IMR-90 (cell line): ENCODE measurements at regions not wholly inside any gene's neighbourhood (a gene's known extent, or its start where the extent isn't known, plus 50 kb on each side); places are given as distances from the start of the nearest gene placed in this dataset.

Experiments used
- ATAC-seq: fragments of 200-7000 bp; cut with Tn5 transposase; 2 replicates; pipeline ENCODE4 v1.9.1; 2020; ENCODE audit warnings: low read depth, mild to moderate bottlenecking, moderate library complexity
- BruUV-seq: library from RNA; stranded (reverse); fragments of 400-500 nt; replicated peaks from 2 replicates; lab custom pipeline; 2021; lab: Mats Ljungman, UMichigan
- CTCF ChIA-PET: fragments of 300-600 bp; formaldehyde crosslinking; extraction: SDS; loops from one replicate; lab custom pipeline; 2021; ENCODE audit warnings: antibody characterized with exemption; lab: Yijun Ruan, JAX
- POLR2A ChIA-PET: fragments of 300-600 bp; sonication (Branson Sonifier 250); formaldehyde crosslinking; loops from one replicate; lab custom pipeline; 2022; ENCODE audit warnings: antibody characterized with exemption; ENCODE audit not compliant: unreplicated experiment; lab: Charles Lee
- DNase-seq: peaks from one replicate; pipeline ENCODE4 v3.0.0; 2013
- H2AFZ ChIP-seq: replicated peaks from 2 replicates; pipeline ENCODE3; 2013; ENCODE audit warnings: low read length, mild to moderate bottlenecking; ENCODE audit not compliant: poor library complexity
- H2AK5ac ChIP-seq: 2 replicates; pipeline ENCODE4 v1.6.1; 2013; ENCODE audit warnings: low read depth, low read length, inconsistent platforms
- H2AK9ac ChIP-seq: replicated peaks from 2 replicates; pipeline ENCODE3; 2013; ENCODE audit warnings: mild to moderate bottlenecking, low read depth, low read length, moderate library complexity; ENCODE audit not compliant: poor library complexity
- H2BK120ac ChIP-seq: 2 replicates; pipeline ENCODE4 v1.6.1; 2013; ENCODE audit warnings: low read depth, low read length, inconsistent platforms
- H2BK15ac ChIP-seq: 3 replicates; pipeline ENCODE4 v1.6.1; 2013; ENCODE audit warnings: low read depth, low read length, inconsistent platforms
- H2BK20ac ChIP-seq: 2 replicates; pipeline ENCODE4 v1.6.1; 2013; ENCODE audit warnings: low read depth, mild to moderate bottlenecking, inconsistent platforms, low read length, moderate library complexity
- H2BK5ac ChIP-seq: 2 replicates; pipeline ENCODE4 v1.6.1; 2013; ENCODE audit warnings: mild to moderate bottlenecking, low read depth, low read length, inconsistent platforms; ENCODE audit not compliant: poor library complexity, severe bottlenecking
- H3K14ac ChIP-seq: replicated peaks from 2 replicates; pipeline ENCODE4 v1.6.1; 2013; ENCODE audit warnings: low read depth, low read length, inconsistent platforms
- H3K18ac ChIP-seq: 2 replicates; pipeline ENCODE4 v1.6.1; 2013; ENCODE audit warnings: low read depth, low read length, control low read depth
- H3K23ac ChIP-seq: 2 replicates; pipeline ENCODE4 v1.6.1; 2013; ENCODE audit warnings: low read depth, low read length, inconsistent platforms
- H3K27ac ChIP-seq: 2 replicates; pipeline ENCODE4 v1.5.1; 2013; ENCODE audit warnings: mild to moderate bottlenecking, control low read depth, low read length; ENCODE audit not compliant: insufficient read depth
- H3K27me3 ChIP-seq: 2 replicates; pipeline ENCODE4 v1.6.1; 2013; ENCODE audit warnings: low read length; ENCODE audit not compliant: control insufficient read depth, insufficient read depth
- H3K36me3 ChIP-seq: 2 replicates; pipeline ENCODE4 v1.6.1; 2013; ENCODE audit warnings: low read length, mixed read lengths; ENCODE audit not compliant: control insufficient read depth, insufficient read depth
- H3K4ac ChIP-seq: 2 replicates; pipeline ENCODE4 v1.6.1; 2013; ENCODE audit warnings: low read depth, low read length, inconsistent platforms
- H3K4me1 ChIP-seq: 2 replicates; pipeline ENCODE4 v1.6.1; 2013; ENCODE audit warnings: low read length, mixed read lengths; ENCODE audit not compliant: control insufficient read depth, insufficient read depth
- H3K4me2 ChIP-seq: 2 replicates; pipeline ENCODE4 v1.6.1; 2013; ENCODE audit warnings: low read depth, mild to moderate bottlenecking, control low read depth, low read length, moderate library complexity
- H3K4me3 ChIP-seq: 2 replicates; pipeline ENCODE4 v1.5.1; 2013; ENCODE audit warnings: low read depth, mild to moderate bottlenecking, control low read depth, low read length, moderate library complexity; ENCODE audit not compliant: insufficient read depth
- H3K56ac ChIP-seq: 2 replicates; pipeline ENCODE4 v1.6.1; 2013; ENCODE audit warnings: low read length, inconsistent platforms; ENCODE audit not compliant: insufficient read depth; ENCODE audit errors: extremely low read depth
- H3K79me1 ChIP-seq, 2 experiments: 2 replicates each; pipeline ENCODE4 v1.6.1; 2013; ENCODE audit warnings: low read length in 2 of 2, inconsistent platforms in 1 of 2, low read depth in 1 of 2
- H3K9ac ChIP-seq: 2 replicates; pipeline ENCODE4 v1.6.1; 2013; ENCODE audit warnings: low read depth, low read length, control low read depth
- H3K9me1 ChIP-seq: 2 replicates; pipeline ENCODE4 v1.6.1; 2013; ENCODE audit warnings: low read length, inconsistent platforms; ENCODE audit not compliant: insufficient read depth
- H3K9me3 ChIP-seq: 2 replicates; pipeline ENCODE4 v1.6.1; 2013; ENCODE audit warnings: low read length; ENCODE audit not compliant: control insufficient read depth, insufficient read depth
- H4K20me1 ChIP-seq: 2 replicates; pipeline ENCODE4 v1.6.1; 2013; ENCODE audit warnings: low read length, inconsistent platforms; ENCODE audit not compliant: insufficient read depth
- H4K5ac ChIP-seq: 2 replicates; pipeline ENCODE4 v1.6.1; 2013; ENCODE audit warnings: mild to moderate bottlenecking, low read depth, low read length, control low read depth
- H4K8ac ChIP-seq, 2 experiments: 2 replicates each; pipeline ENCODE4 v1.6.1; 2013; ENCODE audit warnings: low read depth in 2 of 2, low read length in 2 of 2, control low read depth in 1 of 2, inconsistent platforms in 1 of 2
- H4K91ac ChIP-seq: 2 replicates; pipeline ENCODE4 v1.6.1; 2013; ENCODE audit warnings: low read depth, low read length, inconsistent platforms; ENCODE audit not compliant: insufficient read depth
- BHLHE40 ChIP-seq: fragments of 150-350 bp; IDR thresholded peaks from 2 replicates; pipeline ENCODE4 v1.6.1; 2016; ENCODE audit warnings: mild to moderate bottlenecking, low read depth, low read length
- CHD1 ChIP-seq: IDR thresholded peaks from 2 replicates; pipeline ENCODE4 v1.6.1; 2012; ENCODE audit warnings: low read depth, low read length, improper control_type of control experiment
- MAFK ChIP-seq: IDR thresholded peaks from 2 replicates; pipeline ENCODE4 v1.6.1; 2012; ENCODE audit warnings: low read depth, low read length, improper control_type of control experiment
- MAZ ChIP-seq: IDR thresholded peaks from 2 replicates; pipeline ENCODE4 v1.6.1; 2012; ENCODE audit warnings: low read depth, mild to moderate bottlenecking, low read length, improper control_type of control experiment, moderate library complexity, borderline replicate concordance
- RAD21 ChIP-seq: IDR thresholded peaks from 2 replicates; pipeline ENCODE4 v1.6.1; 2012; ENCODE audit warnings: low read length, improper control_type of control experiment
- RCOR1 ChIP-seq: IDR thresholded peaks from 2 replicates; pipeline ENCODE4 v1.6.1; 2012; ENCODE audit warnings: mild to moderate bottlenecking, low read length, improper control_type of control experiment; ENCODE audit not compliant: insufficient replicate concordance
- dilution Hi-C: fragments of 300-500 bp; cut with HindIII; formaldehyde crosslinking; loops from one replicate; pipeline ENCODE4 v1.14.3; 2018; ENCODE audit warnings: low sequenced_read_pairs; ENCODE audit not compliant: unreplicated experiment
- in situ Hi-C: fragments of 300-500 bp; cut with MboI; formaldehyde crosslinking; loops from 3 replicates; pipeline ENCODE4 v1.14.3; 2019; ENCODE audit warnings: low sequenced_read_pairs, inconsistent platforms, mixed read lengths
- intact Hi-C: fragments of 100-400 bp; cut with micrococcal nuclease; formaldehyde crosslinking; loops from 2 replicates; pipeline ENCODE4 v1.10.0; 2022
- TF ChIP-seq, protein P1 (sequence below): fragments of 150-350 bp; IDR thresholded peaks from 2 replicates; pipeline ENCODE4 v1.6.1; 2017; ENCODE audit warnings: mild to moderate bottlenecking, antibody characterized with exemption, low read length, low read depth
- TF ChIP-seq, protein P2 (sequence below): conservative IDR thresholded peaks from 2 replicates; pipeline ENCODE4 v1.5.1; 2012; ENCODE audit warnings: mild to moderate bottlenecking, low read depth, low read length, improper control_type of control experiment

DNA sequence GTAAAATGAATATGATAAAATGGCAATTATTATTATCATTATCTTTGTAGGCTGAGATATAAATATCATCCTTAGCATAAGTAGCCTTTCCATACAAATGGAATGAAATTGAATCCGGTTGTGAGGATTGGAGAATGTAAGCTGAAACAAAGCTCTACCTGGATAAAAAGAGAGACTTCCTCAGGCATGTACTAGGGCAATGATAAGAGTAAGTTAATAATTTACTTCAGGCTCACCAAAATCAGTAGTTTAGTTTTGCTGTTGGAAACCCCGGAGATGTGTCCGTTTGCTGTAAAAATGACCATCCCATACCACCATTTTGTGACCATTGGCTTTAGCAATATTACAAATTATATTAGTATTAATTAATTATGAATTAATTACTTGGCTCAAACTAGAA lies 96.3 kb downstream of the C12orf75 start (continued):
- TF ChIP-seq CHD1 (no peak), BHLHE40 (no peak), MAZ (no peak), MAFK (no peak)

DNA sequence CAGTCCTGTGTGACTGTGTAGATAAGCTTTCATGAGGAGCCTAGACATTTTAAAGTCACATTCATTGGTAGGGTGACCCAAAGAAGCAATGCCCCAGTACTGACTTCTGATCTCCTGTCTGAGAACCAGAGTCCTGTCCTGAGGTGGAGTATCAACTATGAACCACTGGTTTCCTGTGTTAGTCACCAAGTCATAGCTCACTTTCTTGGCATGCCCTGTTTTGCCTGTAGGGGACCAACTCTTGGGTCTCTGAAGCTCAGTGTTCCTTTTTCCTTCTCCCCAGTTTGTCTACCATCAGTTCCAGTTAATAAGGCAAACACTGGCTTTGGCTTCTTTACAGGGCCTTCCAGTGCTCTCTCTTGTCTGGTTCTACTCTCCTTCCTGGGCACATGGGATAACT lies 97.4 kb downstream of the C12orf75 start:
- H3K79me1 ChIP-seq, result no peaks in the 10 kb centered on the region
- H3K9ac ChIP-seq, result no peak overlapping the region
- H3K18ac ChIP-seq, result no peak overlapping the region; the same call in 1 of the 2 replicates
- H3K27ac ChIP-seq, result no peak overlapping the region
- ChIA-PET POLR2A (no interaction called here), CTCF (interaction anchor here (0.6 kb wide), 1 partner anchor 112 kb away, joined by 4 read pairs; no protein-coding TSS in a partner anchor)
- H3K9me3 ChIP-seq, result no peaks in the 10 kb centered on the region
- no peaks in the 10 kb centered on the region; the same call in 1 of the 2 replicates for H3K4me1 ChIP-seq
- H3K14ac ChIP-seq, result peak overlapping the region; percentile 42; the same call in 1 of the 2 replicates
- ATAC-seq (no peak; the same call in 1 of the 2 replicates), DNase-seq (peak; percentile 33)
- H2BK5ac ChIP-seq, result no peak overlapping the region
- no peaks in the 10 kb centered on the region for H3K36me3 ChIP-seq
- H3K56ac ChIP-seq, result no peak overlapping the region
- no peak overlapping the region for H2AK5ac ChIP-seq
- H3K9me1 ChIP-seq, result no peaks in the 10 kb centered on the region; the same call in 1 of the 2 replicates
- no peak overlapping the region for H2BK15ac ChIP-seq
- no peak overlapping the region for H3K4me3 ChIP-seq
- no peak overlapping the region for H4K5ac ChIP-seq
- no peak overlapping the region for H3K4me2 ChIP-seq
- H3K4ac ChIP-seq, result no peak overlapping the region
- BruUV-seq, result no TSS peak
- in situ Hi-C loops, result no loop called here
- H2AFZ ChIP-seq, result no peak overlapping the region
- H2BK120ac ChIP-seq, result no peak overlapping the region
- H2BK20ac ChIP-seq, result peak overlapping the region; percentile 37; the same call in 1 of the 2 replicates
- intact Hi-C loops, result loop anchor here (10.0 kb wide), 1 partner anchor 927 kb away; the partner anchor contains the start of gene POLR3B
- no peaks in the 10 kb centered on the region; the same call in 1 of the 2 replicates for H3K27me3 ChIP-seq
- no peak overlapping the region for H4K91ac ChIP-seq
- dilution Hi-C loops, result no loop called here
- H4K20me1 ChIP-seq, result no peaks in the 10 kb centered on the region
- no peak overlapping the region for H4K8ac ChIP-seq
- H3K23ac ChIP-seq, result no peak overlapping the region; the same call in 1 of the 2 replicates
- H2AK9ac ChIP-seq, result no peak overlapping the region
- TF ChIP-seq, protein P1, sequence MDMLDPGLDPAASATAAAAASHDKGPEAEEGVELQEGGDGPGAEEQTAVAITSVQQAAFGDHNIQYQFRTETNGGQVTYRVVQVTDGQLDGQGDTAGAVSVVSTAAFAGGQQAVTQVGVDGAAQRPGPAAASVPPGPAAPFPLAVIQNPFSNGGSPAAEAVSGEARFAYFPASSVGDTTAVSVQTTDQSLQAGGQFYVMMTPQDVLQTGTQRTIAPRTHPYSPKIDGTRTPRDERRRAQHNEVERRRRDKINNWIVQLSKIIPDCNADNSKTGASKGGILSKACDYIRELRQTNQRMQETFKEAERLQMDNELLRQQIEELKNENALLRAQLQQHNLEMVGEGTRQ, result no peak
- TF ChIP-seq, protein P2, sequence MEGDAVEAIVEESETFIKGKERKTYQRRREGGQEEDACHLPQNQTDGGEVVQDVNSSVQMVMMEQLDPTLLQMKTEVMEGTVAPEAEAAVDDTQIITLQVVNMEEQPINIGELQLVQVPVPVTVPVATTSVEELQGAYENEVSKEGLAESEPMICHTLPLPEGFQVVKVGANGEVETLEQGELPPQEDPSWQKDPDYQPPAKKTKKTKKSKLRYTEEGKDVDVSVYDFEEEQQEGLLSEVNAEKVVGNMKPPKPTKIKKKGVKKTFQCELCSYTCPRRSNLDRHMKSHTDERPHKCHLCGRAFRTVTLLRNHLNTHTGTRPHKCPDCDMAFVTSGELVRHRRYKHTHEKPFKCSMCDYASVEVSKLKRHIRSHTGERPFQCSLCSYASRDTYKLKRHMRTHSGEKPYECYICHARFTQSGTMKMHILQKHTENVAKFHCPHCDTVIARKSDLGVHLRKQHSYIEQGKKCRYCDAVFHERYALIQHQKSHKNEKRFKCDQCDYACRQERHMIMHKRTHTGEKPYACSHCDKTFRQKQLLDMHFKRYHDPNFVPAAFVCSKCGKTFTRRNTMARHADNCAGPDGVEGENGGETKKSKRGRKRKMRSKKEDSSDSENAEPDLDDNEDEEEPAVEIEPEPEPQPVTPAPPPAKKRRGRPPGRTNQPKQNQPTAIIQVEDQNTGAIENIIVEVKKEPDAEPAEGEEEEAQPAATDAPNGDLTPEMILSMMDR, result no peak
- TF ChIP-seq RAD21 (peak; percentile 26; the same call in 1 of the 2 replicates), RCOR1 (no peak)
